ENCODE measurements at regions not wholly inside any gene's neighbourhood (a gene's known extent, or its start where the extent isn't known, plus 50 kb on each side); places are given as distances from the start of the nearest gene placed in this dataset.
"Not testable (repeated sequence)": the region's sequence is repeated elsewhere in the genome, so short reads cannot be mapped to it uniquely, and the experiment has no call there.

DNA sequence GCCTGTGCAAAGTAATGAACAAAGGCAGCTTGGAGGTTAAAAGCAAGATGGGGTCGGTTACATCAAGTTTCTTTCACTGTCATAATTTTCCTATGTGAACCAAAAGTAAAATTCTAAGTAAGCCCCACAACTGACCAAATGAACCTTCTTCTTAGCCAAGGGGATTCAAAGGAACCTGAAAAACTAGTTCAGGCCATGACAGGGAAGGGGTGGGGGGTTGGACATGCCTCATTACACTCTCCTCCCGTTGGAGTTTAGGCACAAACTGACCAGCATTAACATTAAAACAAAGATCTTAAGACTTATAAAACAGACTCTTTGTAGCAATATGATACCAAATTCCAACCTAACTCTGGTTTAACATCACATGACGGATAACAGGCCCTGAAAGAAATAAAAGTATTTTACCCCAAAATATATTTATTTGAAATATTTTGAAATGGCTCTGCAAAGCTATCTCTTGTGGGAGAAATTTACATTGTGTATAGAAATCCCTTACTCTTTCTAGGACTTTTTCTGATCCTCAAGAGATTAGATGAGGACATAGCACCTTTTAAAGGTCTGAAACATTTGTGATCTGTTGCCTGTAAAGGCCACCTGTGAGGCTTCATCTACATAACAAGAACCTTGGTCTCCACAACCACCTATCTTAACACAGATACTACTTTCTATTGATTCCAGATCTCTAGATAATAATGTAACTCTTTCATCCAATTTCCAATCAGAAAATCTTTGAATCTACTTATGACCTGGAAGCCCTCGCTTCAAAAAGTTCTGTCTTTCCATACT lies 1829.0 kb upstream of the MIR17HG start:
- DNase-seq = no peak

- no peak for DNase-seq
These were observed 1827.0 kb upstream of the MIR17HG start for GRCh38 chr13:89520468-89520867.

- DNase-seq = not testable (repeated sequence)
These were observed 1825.8 kb upstream of the MIR17HG start for GRCh38 chr13:89521672-89522071.

DNA sequence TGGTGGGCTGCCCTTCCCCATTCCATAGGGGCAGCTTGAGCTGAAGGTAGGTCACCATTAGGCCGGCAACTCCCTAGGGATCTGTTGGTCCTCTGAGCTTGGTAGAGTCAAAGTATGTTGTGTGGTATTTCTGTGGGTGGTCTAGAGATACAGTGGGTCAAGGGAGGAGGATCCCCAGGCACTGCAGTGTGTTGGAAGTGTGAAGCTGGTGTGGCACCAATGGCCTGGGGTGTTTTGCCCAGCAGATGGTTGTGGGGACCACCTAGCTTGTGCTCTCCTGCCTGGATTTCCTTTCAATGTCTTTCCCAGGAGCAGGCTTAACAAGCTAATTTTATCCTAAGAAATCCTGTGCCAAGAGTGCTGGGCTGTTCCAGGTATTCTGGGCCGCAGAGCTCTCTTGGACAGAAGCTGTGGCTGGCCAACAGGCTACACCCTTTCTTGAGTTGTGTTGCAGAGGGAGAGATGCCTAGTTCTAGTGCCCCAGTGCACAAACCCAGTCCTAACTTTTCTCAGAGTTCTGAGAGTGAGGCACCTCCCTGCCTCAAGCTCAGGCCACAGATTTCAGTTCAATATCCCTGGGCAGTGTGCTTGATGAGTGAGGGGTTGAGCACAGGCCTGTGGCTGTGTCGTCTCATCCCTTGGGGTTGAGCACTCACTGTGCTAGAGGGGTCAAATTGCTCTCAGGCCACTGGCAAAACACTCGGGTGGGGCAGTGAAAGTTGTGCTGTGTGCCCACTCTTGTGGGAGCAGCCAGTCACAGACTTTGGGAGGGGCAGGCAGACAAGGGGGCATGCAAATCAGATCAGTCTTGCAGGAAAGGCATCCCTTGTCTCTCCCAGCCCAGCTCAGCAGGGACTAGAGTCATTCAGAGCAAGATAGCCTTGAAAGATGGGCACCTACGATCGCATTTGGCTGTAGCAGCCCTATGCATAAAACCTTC lies 1806.1 kb upstream of the MIR17HG start:
- no peak for DNase-seq

- no peak for DNase-seq
These were observed 1796.5 kb upstream of the MIR17HG start for GRCh38 chr13:89550938-89551337.

DNA sequence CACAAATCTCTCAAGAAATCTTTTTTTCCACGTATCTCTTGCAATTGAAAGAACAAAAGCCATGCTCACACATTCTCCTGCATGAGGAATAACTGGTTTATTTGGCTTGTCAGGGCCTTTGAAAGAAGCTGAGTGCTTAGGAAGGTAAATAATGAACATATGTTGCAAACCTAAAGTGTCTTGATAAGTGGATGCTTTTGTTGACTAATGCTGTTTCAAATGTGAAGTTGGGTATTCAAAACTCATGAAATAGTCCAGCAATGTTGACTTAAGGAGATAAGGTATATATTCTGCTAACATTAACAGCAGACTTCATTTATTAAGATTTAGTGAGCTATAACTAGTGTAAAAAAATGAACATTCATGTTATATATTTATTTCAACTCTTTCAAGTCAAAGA lies 1792.7 kb upstream of the MIR17HG start:
- no peak for DNase-seq

- no peak for DNase-seq
These were observed 1781.9 kb upstream of the MIR17HG start for GRCh38 chr13:89565476-89566100.

DNA sequence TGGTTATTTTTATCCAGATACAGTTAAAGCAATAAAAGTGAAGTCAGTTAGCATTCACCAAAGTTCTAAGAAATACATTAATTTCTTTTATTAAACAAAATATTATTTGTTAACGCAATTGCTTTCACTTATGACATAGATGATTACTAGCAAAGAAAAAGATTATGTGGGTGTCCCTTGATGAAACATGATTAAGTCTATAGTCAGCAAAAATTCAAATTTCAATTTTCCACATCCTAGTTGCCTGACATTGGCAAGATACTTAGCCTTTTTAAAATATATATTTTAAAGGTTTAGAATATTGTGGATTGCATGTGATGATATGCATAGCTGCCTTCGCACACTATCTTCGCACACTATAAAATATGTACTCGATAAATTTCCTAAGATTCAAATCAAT lies 1780.5 kb upstream of the MIR17HG start:
- no peak for DNase-seq

DNA sequence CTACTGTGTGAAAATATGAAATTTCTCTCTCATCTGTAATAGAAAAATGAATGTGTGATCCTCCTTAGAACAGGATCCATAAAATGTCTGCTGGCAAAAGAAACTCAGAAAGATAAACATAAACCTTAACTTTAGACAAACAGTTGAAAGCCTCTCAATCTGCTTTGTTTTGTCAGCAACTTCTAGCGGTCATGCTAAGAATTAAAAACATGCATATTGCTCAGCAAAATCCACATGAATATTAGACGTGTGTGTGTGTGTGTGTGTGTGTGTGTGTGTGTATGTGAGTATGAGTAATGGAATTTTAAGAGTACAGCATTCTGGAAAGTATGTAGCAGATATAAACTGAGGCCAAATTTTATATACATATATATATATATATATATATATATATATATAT lies 1779.2 kb upstream of the MIR17HG start:
- DNase-seq = no peak

- DNase-seq = no peak
These were observed 1778.7 kb upstream of the MIR17HG start for GRCh38 chr13:89568746-89569145.

GRCh38 chr13:89571676-89572075 lies 1775.8 kb upstream of the MIR17HG start:
- no peak for DNase-seq

DNA sequence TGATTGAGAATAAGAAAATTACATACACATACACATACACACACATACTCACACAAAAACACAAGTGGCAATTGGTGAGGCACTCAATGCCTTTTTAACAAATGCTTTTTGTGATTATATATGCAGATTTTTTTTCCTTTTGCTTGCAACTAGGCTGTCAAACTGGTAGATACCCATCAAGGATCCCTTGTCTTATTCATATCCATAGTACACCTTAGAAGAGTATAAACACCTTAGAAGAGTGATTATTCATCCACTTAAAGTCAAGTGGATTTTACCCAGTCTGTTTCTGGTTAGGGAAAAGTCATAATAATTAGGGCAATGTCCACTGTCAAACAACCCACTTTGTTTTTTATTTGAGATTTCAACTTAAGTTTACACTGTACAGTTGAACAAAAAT lies 1773.4 kb upstream of the MIR17HG start:
- DNase-seq = no peak

- DNase-seq = no peak
These were observed 1770.2 kb upstream of the MIR17HG start for GRCh38 chr13:89577301-89577700.

GRCh38 chr13:89584058-89584620 lies 1763.3 kb upstream of the MIR17HG start:
- DNase-seq = no peak

- no peak for DNase-seq
These were observed 1744.8 kb upstream of the MIR17HG start for GRCh38 chr13:89602655-89603054.

GRCh38 chr13:89603187-89603586 lies 1744.3 kb upstream of the MIR17HG start:
- DNase-seq = no peak

- DNase-seq = no peak
These were observed 1738.2 kb upstream of the MIR17HG start for GRCh38 chr13:89609318-89609717.

DNA sequence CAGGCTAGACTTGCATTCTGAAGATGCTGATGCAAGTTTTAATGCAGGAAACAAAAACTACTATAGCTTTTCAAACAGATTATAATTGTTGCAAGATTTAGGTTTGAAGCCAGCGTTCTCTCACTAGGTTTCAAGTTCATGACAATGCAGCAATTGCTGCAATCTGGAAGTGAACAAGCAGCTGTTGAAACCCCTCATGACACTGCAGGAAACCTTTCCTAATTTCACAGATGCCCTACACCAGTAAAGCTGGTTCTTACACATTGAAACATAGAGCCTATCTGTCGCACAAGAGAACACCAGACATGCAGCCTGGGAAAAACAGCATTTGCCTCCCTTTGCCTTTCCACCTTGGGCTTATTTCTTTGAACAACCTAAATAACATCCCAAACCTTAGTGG lies 1737.2 kb upstream of the MIR17HG start:
- no peak for DNase-seq

DNA sequence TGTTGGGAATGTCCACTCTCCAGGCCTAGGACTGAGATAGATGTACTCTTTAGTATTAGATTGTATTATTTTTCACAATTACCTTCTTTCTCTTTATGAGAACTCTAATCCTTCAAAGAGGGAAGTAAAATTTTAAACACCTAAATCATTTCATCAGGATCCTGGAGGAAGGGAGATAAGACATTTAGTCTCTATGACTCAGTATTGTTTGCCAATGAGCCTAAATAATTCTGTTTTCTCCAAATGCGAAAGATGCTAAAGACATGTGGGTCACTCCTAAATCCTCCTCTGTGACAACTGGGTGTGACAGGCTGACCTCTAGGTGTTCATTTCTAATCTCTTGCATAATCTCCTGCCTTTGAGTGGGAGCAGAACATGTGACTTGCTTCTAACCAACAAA lies 1736.6 kb upstream of the MIR17HG start:
- DNase-seq = no peak

DNA sequence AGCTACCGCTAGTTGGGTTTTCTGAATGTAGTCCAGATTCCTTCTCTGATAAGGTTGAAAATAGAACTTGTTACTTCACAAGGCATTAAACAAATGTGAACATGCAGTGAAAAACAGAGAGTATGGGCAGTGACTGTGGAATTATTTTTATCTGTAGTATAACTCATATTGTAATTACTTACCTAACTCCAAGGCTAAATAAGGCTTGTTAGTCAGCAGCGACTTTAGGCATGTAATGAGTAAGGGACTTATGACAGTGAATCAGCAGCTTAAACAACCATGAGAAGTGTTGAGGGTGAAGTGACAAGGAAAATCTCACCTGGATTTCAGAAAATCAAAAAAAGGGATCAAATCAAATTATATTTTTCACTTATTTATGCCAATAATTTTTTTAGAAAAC lies 1719.5 kb upstream of the MIR17HG start:
- DNase-seq = no peak

DNA sequence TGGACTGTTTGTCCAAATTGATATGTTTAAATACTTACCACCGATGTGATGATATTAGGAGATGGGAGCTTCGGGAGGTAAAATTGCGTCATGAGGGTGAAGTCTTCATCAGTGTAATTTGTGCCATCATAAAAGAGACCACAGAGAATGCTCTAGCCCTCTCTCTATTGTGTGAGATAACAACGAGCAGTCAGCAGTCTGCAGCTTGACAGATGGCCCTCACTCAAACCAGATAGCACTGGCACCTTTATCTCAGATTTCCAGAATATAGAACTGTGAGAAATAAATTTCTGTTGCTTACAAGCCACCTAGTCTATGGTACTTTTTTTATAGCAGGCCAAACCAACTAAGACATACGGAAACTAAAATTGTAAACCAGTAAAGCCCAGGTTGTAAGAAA lies 1718.9 kb upstream of the MIR17HG start:
- no peak for DNase-seq

DNA sequence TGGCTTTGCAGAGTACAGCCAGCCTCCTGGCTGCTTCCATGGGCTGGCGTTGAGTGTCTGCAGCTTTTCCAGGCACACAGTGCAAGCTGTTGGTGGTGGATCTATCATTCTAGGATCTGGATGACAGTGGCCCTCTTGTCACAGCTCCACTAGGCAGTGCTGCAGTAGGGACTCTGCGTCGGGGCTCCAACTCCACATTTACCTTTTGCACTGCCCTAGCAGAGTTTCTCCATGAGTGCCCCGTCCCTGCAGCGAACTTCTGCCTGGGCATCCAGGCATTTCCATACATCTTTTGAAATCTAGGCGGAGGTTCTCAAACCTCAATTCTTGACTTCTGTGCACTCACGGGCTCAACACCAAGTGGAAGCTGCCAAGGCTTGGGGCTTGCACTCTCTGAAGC lies 1697.3 kb upstream of the MIR17HG start:
- no peak for DNase-seq

DNA sequence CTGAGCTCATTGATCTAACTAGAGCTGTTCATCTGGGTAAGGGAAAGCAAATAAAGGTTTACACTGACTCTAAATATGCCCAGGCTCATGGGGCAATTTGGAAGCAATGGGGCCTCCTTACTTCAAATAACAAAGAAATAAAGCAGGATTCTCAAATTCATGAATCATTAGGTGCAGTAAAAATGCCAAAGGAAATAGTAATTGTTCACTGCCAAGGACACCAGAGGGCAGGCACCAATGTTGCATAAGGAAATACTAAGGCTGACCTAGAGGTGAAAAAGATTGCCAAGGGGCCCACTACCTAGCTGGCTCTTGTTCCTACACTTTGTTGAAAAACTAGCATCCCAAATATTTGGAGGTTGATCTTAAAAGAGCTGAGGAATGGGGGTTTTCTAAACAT lies 1686.7 kb upstream of the MIR17HG start:
- DNase-seq = no peak
